ENCODE measurements at regions not wholly inside any gene's neighbourhood (a gene's known extent, or its start where the extent isn't known, plus 50 kb on each side); places are given as distances from the start of the nearest gene placed in this dataset.

DNA sequence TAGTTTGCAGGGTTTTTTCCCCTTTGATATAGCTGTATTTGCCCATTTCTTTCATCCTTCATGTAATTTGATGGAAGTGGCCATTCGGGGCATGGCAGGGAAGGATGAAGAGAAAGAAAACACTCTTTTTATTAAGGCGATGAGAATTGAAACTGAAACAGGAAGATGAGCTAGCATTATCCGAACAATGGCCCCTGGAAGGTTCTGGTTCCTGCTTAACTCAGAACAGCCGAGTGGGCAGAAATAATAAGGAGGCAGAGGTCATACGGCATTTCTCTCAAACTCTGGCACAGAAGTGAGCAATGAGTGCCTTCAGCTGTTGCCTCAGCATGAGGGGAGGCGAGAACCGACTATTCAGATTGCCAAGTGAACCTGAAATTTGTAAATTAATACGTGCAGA lies 113.2 kb upstream of the MYO3A start:
- TF ChIP-seq CTCF (IDR thresholded peaks at IDR 0.05 in 4 of 5, conservative IDR thresholded peaks at IDR 0.05 in 1 of 5) (no peak), POLR2A (IDR thresholded peaks at IDR 0.05) (no peak)
